Central memory CD8-positive, alpha-beta T cell (primary cell): ENCODE measurements at regions not wholly inside any gene's neighbourhood (a gene's known extent, or its start where the extent isn't known, plus 50 kb on each side); places are given as distances from the start of the nearest gene placed in this dataset.
A peak's percentile ranks its signal among the peaks of the same experiment; 100 is the strongest.

Source experiments
- ATAC-seq: fragments of 150-1000 bp; cut with Tn5 transposase; replicated peaks from 2 replicates; pipeline ENCODE4 v1.10.0; 2022; ENCODE audit warnings: mild to moderate bottlenecking, moderate FRiP score, moderate number of reproducible peaks; ENCODE audit not compliant: poor library complexity, severe bottlenecking; ENCODE audit errors: extremely low read depth
- DNase-seq, 2 donors: peaks; one replicate each; pipeline ENCODE4 v3.0.0; 2021; ENCODE audit warnings: low spot score in 2 of 2
- H3K27ac Mint-ChIP-seq: one replicate; pipeline ENCODE4 v1.8.0; 2022; ENCODE audit warnings: low read depth, mild to moderate bottlenecking, moderate library complexity, mixed read lengths
- H3K27me3 Mint-ChIP-seq: one replicate; pipeline ENCODE4 v1.8.0; 2022; ENCODE audit warnings: mixed read lengths
- H3K36me3 Mint-ChIP-seq: one replicate; pipeline ENCODE4 v1.8.0; 2022; ENCODE audit warnings: mild to moderate bottlenecking, moderate library complexity, mixed read lengths; ENCODE audit not compliant: insufficient read depth
- H3K4me1 Mint-ChIP-seq: one replicate; pipeline ENCODE4 v1.8.0; 2022; ENCODE audit warnings: mixed read lengths
- H3K4me3 Mint-ChIP-seq: one replicate; pipeline ENCODE4 v1.8.0; 2022; ENCODE audit warnings: mild to moderate bottlenecking, moderate library complexity, mixed read lengths
- H3K9me3 Mint-ChIP-seq: one replicate; pipeline ENCODE4 v1.8.0; 2022; ENCODE audit warnings: mixed read lengths

GRCh38 chr16:66269617-66270332 lies 96.7 kb upstream of the CDH5 start:
- peaks cover 16% of the 10 kb centered on the region for H3K4me1 Mint-ChIP-seq
- peaks cover 80% of the 10 kb centered on the region for H3K27me3 Mint-ChIP-seq
- H3K9me3 Mint-ChIP-seq = no peaks in the 10 kb centered on the region
- H3K36me3 Mint-ChIP-seq = peaks cover 2% of the 10 kb centered on the region
- no peak for DNase-seq
- no peak overlapping the region for H3K27ac Mint-ChIP-seq
- ATAC-seq = no peak
- H3K4me3 Mint-ChIP-seq = peak overlapping the region; percentile 18

GRCh38 chr16:66267292-66268014 lies 99.0 kb upstream of the CDH5 start:
- ATAC-seq (no peak), DNase-seq (no peak)
- Mint-ChIP-seq H3K27me3 (peaks cover 68% of the 10 kb centered on the region), H3K4me3 (no peak overlapping the region), H3K27ac (no peak overlapping the region), H3K36me3 (peaks cover 2% of the 10 kb centered on the region), H3K9me3 (no peaks in the 10 kb centered on the region), H3K4me1 (peaks cover 11% of the 10 kb centered on the region)

GRCh38 chr16:66266436-66267291 lies 99.8 kb upstream of the CDH5 start:
- peaks cover 60% of the 10 kb centered on the region for H3K27me3 Mint-ChIP-seq
- no peak overlapping the region for H3K4me3 Mint-ChIP-seq
- peaks cover 2% of the 10 kb centered on the region for H3K36me3 Mint-ChIP-seq
- no peak overlapping the region for H3K27ac Mint-ChIP-seq
- peaks cover 11% of the 10 kb centered on the region for H3K4me1 Mint-ChIP-seq
- H3K9me3 Mint-ChIP-seq = no peaks in the 10 kb centered on the region
- DNase-seq (no peak), ATAC-seq (no peak)

GRCh38 chr16:66265556-66266141 lies 100.8 kb upstream of the CDH5 start:
- ATAC-seq (no peak), DNase-seq (no peak)
- no peaks in the 10 kb centered on the region for H3K9me3 Mint-ChIP-seq
- H3K36me3 Mint-ChIP-seq = peaks cover 1% of the 10 kb centered on the region
- H3K4me3 Mint-ChIP-seq = no peak overlapping the region
- peaks cover 54% of the 10 kb centered on the region for H3K27me3 Mint-ChIP-seq
- H3K27ac Mint-ChIP-seq = no peak overlapping the region
- peaks cover 7% of the 10 kb centered on the region for H3K4me1 Mint-ChIP-seq

GRCh38 chr16:66265048-66265415 lies 101.5 kb upstream of the CDH5 start:
- DNase-seq (no peak), ATAC-seq (no peak)
- Mint-ChIP-seq H3K9me3 (no peaks in the 10 kb centered on the region), H3K36me3 (peaks cover 1% of the 10 kb centered on the region), H3K27ac (no peak overlapping the region), H3K4me1 (peaks cover 5% of the 10 kb centered on the region), H3K27me3 (peaks cover 53% of the 10 kb centered on the region), H3K4me3 (no peak overlapping the region)

- ATAC-seq (no peak), DNase-seq (no peak)
- peaks cover 53% of the 10 kb centered on the region for H3K27me3 Mint-ChIP-seq
- peaks cover 1% of the 10 kb centered on the region for H3K36me3 Mint-ChIP-seq
- no peak overlapping the region for H3K27ac Mint-ChIP-seq
- no peaks in the 10 kb centered on the region for H3K9me3 Mint-ChIP-seq
- H3K4me1 Mint-ChIP-seq = peaks cover 5% of the 10 kb centered on the region
- no peak overlapping the region for H3K4me3 Mint-ChIP-seq
Measured at GRCh38 chr16:66264311-66265047, 102.0 kb upstream of the CDH5 start.

- ATAC-seq = no peak
- H3K9me3 Mint-ChIP-seq = no peaks in the 10 kb centered on the region
- peaks cover 1% of the 10 kb centered on the region for H3K36me3 Mint-ChIP-seq
- H3K4me3 Mint-ChIP-seq = no peak overlapping the region
- H3K4me1 Mint-ChIP-seq = peaks cover 5% of the 10 kb centered on the region
- H3K27ac Mint-ChIP-seq = no peak overlapping the region
- peaks cover 53% of the 10 kb centered on the region for H3K27me3 Mint-ChIP-seq
- no peak for DNase-seq
Measured at GRCh38 chr16:66263973-66264310, 102.5 kb upstream of the CDH5 start.

GRCh38 chr16:66263168-66263972 lies 103.1 kb upstream of the CDH5 start:
- Mint-ChIP-seq H3K4me1 (peaks cover 5% of the 10 kb centered on the region), H3K9me3 (no peaks in the 10 kb centered on the region), H3K27ac (no peak overlapping the region), H3K4me3 (no peak overlapping the region), H3K36me3 (peaks cover 1% of the 10 kb centered on the region), H3K27me3 (peaks cover 53% of the 10 kb centered on the region)
- no peak for DNase-seq
- ATAC-seq = no peak

GRCh38 chr16:66262253-66263167 lies 104.0 kb upstream of the CDH5 start:
- H3K27me3 Mint-ChIP-seq = peaks cover 44% of the 10 kb centered on the region
- DNase-seq (no peak), ATAC-seq (no peak)
- no peak overlapping the region for H3K27ac Mint-ChIP-seq
- H3K36me3 Mint-ChIP-seq = peaks cover 1% of the 10 kb centered on the region
- H3K4me3 Mint-ChIP-seq = no peak overlapping the region
- no peaks in the 10 kb centered on the region for H3K9me3 Mint-ChIP-seq
- peaks cover 5% of the 10 kb centered on the region for H3K4me1 Mint-ChIP-seq

- peaks cover 37% of the 10 kb centered on the region for H3K27me3 Mint-ChIP-seq
- H3K36me3 Mint-ChIP-seq = peaks cover 1% of the 10 kb centered on the region
- DNase-seq (no peak), ATAC-seq (no peak)
- H3K4me1 Mint-ChIP-seq = peaks cover 4% of the 10 kb centered on the region
- H3K4me3 Mint-ChIP-seq = no peak overlapping the region
- H3K27ac Mint-ChIP-seq = no peak overlapping the region
- no peaks in the 10 kb centered on the region for H3K9me3 Mint-ChIP-seq
Measured at GRCh38 chr16:66261826-66262225, 104.7 kb upstream of the CDH5 start.
